ENCODE measurements at regions not wholly inside any gene's neighbourhood (a gene's known extent, or its start where the extent isn't known, plus 50 kb on each side); places are given as distances from the start of the nearest gene placed in this dataset.
"Not testable (repeated sequence)": the region's sequence is repeated elsewhere in the genome, so short reads cannot be mapped to it uniquely, and the experiment has no call there.

DNA sequence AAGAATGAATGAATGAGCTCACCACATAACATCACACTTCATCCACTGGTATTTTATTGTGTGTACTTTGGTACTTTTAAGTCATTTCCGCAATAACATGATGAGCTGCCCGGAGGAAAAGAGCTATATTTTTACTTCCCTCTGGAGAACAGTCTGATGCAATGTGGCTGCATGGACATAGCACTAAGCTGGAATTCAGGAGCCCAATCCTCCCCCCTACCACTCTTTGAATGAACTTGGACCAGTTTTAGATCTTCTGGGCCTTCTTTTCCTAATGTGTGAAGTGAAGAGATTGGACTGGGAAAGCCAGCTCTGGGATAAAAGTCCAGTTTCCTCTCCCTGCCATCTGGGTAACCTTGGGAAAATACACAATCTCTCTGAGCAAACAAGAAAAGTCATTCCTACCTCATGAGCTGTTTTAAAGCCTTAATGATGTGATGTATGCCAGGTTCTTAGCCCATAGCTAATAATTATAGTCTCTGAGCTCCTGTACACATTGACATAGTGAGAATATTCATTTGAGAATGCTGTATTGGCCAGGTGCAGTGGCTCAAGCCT, 79.3 kb downstream of the ABCC12 start:
- Mint-ChIP-seq H3K9me3 (no peaks in the 10 kb centered on the region), H3K27me3 (peaks cover 9% of the 10 kb centered on the region), H3K36me3 (no peaks in the 10 kb centered on the region), H3K4me1 (no peaks in the 10 kb centered on the region), H3K4me3 (no peak overlapping the region), H3K27ac (no peak overlapping the region)
- no peak for DNase-seq

GRCh38 chr16:48075398-48075797, 80.4 kb downstream of the ABCC12 start:
- no peaks in the 10 kb centered on the region for H3K9me3 Mint-ChIP-seq
- no peak for DNase-seq
- H3K36me3 Mint-ChIP-seq, result no peaks in the 10 kb centered on the region
- H3K4me3 Mint-ChIP-seq, result no peak overlapping the region
- no peaks in the 10 kb centered on the region for H3K4me1 Mint-ChIP-seq
- no peak overlapping the region for H3K27ac Mint-ChIP-seq
- peaks cover 9% of the 10 kb centered on the region for H3K27me3 Mint-ChIP-seq

DNA sequence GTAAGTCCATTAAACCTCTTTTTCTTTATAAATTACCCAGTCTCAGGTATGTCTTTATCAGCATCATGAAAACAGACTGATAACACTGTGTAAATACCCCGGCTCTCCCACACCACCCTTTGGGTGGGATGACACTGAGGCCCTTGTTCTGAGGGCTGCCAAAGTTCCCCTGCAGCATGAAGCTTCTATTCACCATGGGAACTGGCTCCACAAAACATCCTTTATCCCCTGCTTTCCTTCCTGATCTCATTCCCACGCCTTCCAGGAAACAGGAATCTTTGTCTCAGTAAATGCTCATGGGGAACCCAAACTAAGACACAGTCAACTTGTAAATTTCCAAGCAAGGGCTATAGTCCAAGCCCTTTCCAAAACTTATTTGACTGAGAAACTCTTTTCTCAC, 88.4 kb downstream of the ABCC12 start:
- Mint-ChIP-seq H3K27me3 (no peaks in the 10 kb centered on the region), H3K4me1 (no peaks in the 10 kb centered on the region), H3K9me3 (peaks cover 1% of the 10 kb centered on the region), H3K36me3 (no peaks in the 10 kb centered on the region), H3K27ac (no peak overlapping the region), H3K4me3 (no peak overlapping the region)
- no peak for DNase-seq

DNA sequence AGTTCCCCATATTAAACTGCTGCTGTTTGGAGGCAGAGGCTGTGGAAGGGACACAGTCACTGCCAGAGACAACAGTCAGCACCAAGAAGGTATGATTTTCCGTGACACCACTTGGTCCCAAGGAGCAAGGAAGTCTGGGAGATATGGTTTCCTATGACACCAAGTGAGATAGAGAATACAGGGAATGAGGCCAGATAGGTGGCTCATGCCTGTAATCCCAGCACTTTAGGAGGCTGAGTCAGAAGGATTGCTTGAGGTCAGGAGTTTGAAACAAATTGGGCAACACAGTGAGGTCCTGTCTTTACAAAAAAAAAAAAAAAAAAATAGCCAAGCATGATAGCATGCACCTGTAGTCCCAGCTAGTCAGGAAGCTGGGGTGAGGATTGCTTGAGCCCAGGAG, 90.8 kb downstream of the ABCC12 start:
- Mint-ChIP-seq H3K27me3 (peaks cover 3% of the 10 kb centered on the region), H3K27ac (no peak overlapping the region), H3K36me3 (no peaks in the 10 kb centered on the region), H3K9me3 (peaks cover 1% of the 10 kb centered on the region), H3K4me1 (no peaks in the 10 kb centered on the region), H3K4me3 (no peak overlapping the region)
- DNase-seq, result no peak

DNA sequence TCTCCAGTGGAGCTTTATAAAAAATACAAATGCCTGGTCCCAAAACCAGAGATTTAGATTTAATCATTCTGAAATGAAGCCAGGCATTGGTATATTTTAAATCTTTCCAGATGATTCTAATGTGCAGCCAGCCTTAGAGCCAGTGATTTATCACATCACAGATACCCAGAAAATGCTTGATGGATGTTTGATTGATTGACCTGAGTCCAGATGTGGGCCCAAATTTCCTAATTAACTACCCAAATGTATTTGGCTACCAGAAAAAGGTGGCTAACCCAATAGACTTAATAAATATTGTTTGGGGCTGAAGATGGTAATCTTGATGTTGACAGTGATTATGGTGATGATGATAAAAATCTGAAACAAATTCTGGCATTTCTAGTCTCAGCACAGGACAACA, 93.1 kb downstream of the ABCC12 start:
- Mint-ChIP-seq H3K4me3 (no peak overlapping the region), H3K27me3 (peaks cover 3% of the 10 kb centered on the region), H3K27ac (no peak overlapping the region), H3K9me3 (peaks cover 1% of the 10 kb centered on the region), H3K4me1 (no peaks in the 10 kb centered on the region), H3K36me3 (no peaks in the 10 kb centered on the region)
- DNase-seq, result no peak

- Mint-ChIP-seq H3K27ac (no peak overlapping the region), H3K36me3 (no peaks in the 10 kb centered on the region), H3K27me3 (peaks cover 8% of the 10 kb centered on the region), H3K9me3 (peaks cover 1% of the 10 kb centered on the region), H3K4me1 (peaks cover 2% of the 10 kb centered on the region), H3K4me3 (no peak overlapping the region)
- DNase-seq, result no peak
These were observed 95.9 kb downstream of the ABCC12 start for GRCh38 chr16:48059936-48060335.

GRCh38 chr16:48059190-48059589, 96.6 kb downstream of the ABCC12 start:
- peaks cover 11% of the 10 kb centered on the region for H3K27me3 Mint-ChIP-seq
- not testable (repeated sequence) for H3K27ac Mint-ChIP-seq, H3K4me1 Mint-ChIP-seq, H3K9me3 Mint-ChIP-seq, H3K4me3 Mint-ChIP-seq, H3K36me3 Mint-ChIP-seq, DNase-seq

GRCh38 chr16:48057048-48057447, 98.7 kb downstream of the ABCC12 start:
- no peak overlapping the region for H3K27ac Mint-ChIP-seq
- no peak overlapping the region for H3K4me3 Mint-ChIP-seq
- H3K27me3 Mint-ChIP-seq, result peaks cover 18% of the 10 kb centered on the region
- no peaks in the 10 kb centered on the region for H3K9me3 Mint-ChIP-seq
- peaks cover 2% of the 10 kb centered on the region for H3K4me1 Mint-ChIP-seq
- no peak for DNase-seq
- H3K36me3 Mint-ChIP-seq, result no peaks in the 10 kb centered on the region

- DNase-seq, result peak; percentile 9
- H3K4me3 Mint-ChIP-seq, result no peak overlapping the region
- no peaks in the 10 kb centered on the region for H3K36me3 Mint-ChIP-seq
- no peak overlapping the region for H3K27ac Mint-ChIP-seq
- H3K4me1 Mint-ChIP-seq, result peaks cover 2% of the 10 kb centered on the region
- no peaks in the 10 kb centered on the region for H3K9me3 Mint-ChIP-seq
- peaks cover 19% of the 10 kb centered on the region for H3K27me3 Mint-ChIP-seq
These were observed 100.8 kb downstream of the ABCC12 start for GRCh38 chr16:48054881-48055601.

- Mint-ChIP-seq H3K4me1 (peaks cover 2% of the 10 kb centered on the region), H3K36me3 (no peaks in the 10 kb centered on the region), H3K27ac (no peak overlapping the region), H3K27me3 (peaks cover 19% of the 10 kb centered on the region), H3K4me3 (no peak overlapping the region), H3K9me3 (no peaks in the 10 kb centered on the region)
- DNase-seq, result no peak
These were observed 102.4 kb downstream of the ABCC12 start for GRCh38 chr16:48053418-48053745.

GRCh38 chr16:48052731-48053417, 102.9 kb downstream of the ABCC12 start:
- H3K4me1 Mint-ChIP-seq, result peaks cover 2% of the 10 kb centered on the region
- no peaks in the 10 kb centered on the region for H3K9me3 Mint-ChIP-seq
- H3K36me3 Mint-ChIP-seq, result no peaks in the 10 kb centered on the region
- no peak for DNase-seq
- no peak overlapping the region for H3K27ac Mint-ChIP-seq
- H3K4me3 Mint-ChIP-seq, result no peak overlapping the region
- H3K27me3 Mint-ChIP-seq, result peaks cover 19% of the 10 kb centered on the region

- Mint-ChIP-seq H3K4me3 (no peak overlapping the region), H3K9me3 (no peaks in the 10 kb centered on the region), H3K27me3 (peaks cover 14% of the 10 kb centered on the region), H3K36me3 (no peaks in the 10 kb centered on the region), H3K4me1 (peaks cover 2% of the 10 kb centered on the region), H3K27ac (no peak overlapping the region)
- no peak for DNase-seq
These were observed 104.9 kb downstream of the ABCC12 start for GRCh38 chr16:48050871-48051270.

DNA sequence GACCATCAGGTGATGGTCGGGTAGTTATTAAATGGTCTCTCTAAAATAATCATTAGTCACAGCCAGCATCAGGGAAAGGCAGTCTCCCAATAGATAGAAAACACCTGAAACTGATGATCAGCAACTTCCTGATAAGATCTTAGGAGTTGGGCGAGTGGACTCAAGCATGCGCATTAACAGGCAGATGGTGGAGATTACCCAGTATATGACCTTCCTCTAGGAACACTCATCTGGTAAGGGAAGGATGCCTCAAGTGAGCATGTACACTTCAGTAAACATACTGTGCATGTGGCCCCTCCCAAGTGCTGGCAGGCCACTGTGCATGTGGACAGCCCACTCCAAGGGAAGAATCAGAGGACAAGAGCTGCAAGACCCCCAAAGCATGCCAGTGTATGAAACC, 105.9 kb downstream of the ABCC12 start:
- no peak overlapping the region for H3K27ac Mint-ChIP-seq

GRCh38 chr16:48047720-48048119, 108.1 kb downstream of the ABCC12 start:
- H3K27me3 Mint-ChIP-seq, result peaks cover 7% of the 10 kb centered on the region

More for the DNA sequence above, 105.9 kb downstream of the ABCC12 start:
- no peaks in the 10 kb centered on the region for H3K36me3 Mint-ChIP-seq
- H3K27me3 Mint-ChIP-seq, result peaks cover 14% of the 10 kb centered on the region
- H3K4me1 Mint-ChIP-seq, result no peaks in the 10 kb centered on the region
- H3K4me3 Mint-ChIP-seq, result no peak overlapping the region
- no peaks in the 10 kb centered on the region for H3K9me3 Mint-ChIP-seq
- DNase-seq, result no peak

GRCh38 chr16:48047241-48047640, 108.6 kb downstream of the ABCC12 start:
- Mint-ChIP-seq H3K27ac (no peak overlapping the region), H3K27me3 (peaks cover 4% of the 10 kb centered on the region), H3K36me3 (no peaks in the 10 kb centered on the region), H3K9me3 (no peaks in the 10 kb centered on the region), H3K4me1 (no peaks in the 10 kb centered on the region), H3K4me3 (no peak overlapping the region)
- no peak for DNase-seq

More at GRCh38 chr16:48047720-48048119, 108.1 kb downstream of the ABCC12 start:
- no peak for DNase-seq
- no peaks in the 10 kb centered on the region for H3K36me3 Mint-ChIP-seq
- H3K4me3 Mint-ChIP-seq, result no peak overlapping the region
- no peaks in the 10 kb centered on the region for H3K4me1 Mint-ChIP-seq
- H3K9me3 Mint-ChIP-seq, result no peaks in the 10 kb centered on the region
- no peak overlapping the region for H3K27ac Mint-ChIP-seq

- Mint-ChIP-seq H3K27me3 (no peaks in the 10 kb centered on the region), H3K4me3 (no peak overlapping the region), H3K27ac (no peak overlapping the region), H3K9me3 (no peaks in the 10 kb centered on the region), H3K4me1 (no peaks in the 10 kb centered on the region), H3K36me3 (no peaks in the 10 kb centered on the region)
- no peak for DNase-seq
These were observed 111.7 kb downstream of the ABCC12 start for GRCh38 chr16:48044117-48044516.

All from activated naive CD8-positive, alpha-beta T cell treated with anti-CD3 and anti-CD28 coated beads for 36 hours (primary cell).